ENCODE measurements at regions not wholly inside any gene's neighbourhood (a gene's known extent, or its start where the extent isn't known, plus 50 kb on each side); places are given as distances from the start of the nearest gene placed in this dataset.

- H3K27ac ChIP-seq (ENCODE audit: insufficient read depth, low read length, poor library complexity, severe bottlenecking) = no peak overlapping the region
- no peaks in the 10 kb centered on the region for H3K4me1 ChIP-seq (ENCODE audit: control insufficient read depth, insufficient read depth, low read length, poor library complexity, severe bottlenecking)
- H3K4me1 Mint-ChIP-seq = no peaks in the 10 kb centered on the region
- H3K36me3 Mint-ChIP-seq = no peaks in the 10 kb centered on the region
- ATAC-seq (ENCODE audit: low read depth in 2 of 2) (no peak), DNase-seq (no peak)
- no peak overlapping the region for H3K27ac Mint-ChIP-seq
- no peaks in the 10 kb centered on the region for H3K36me3 ChIP-seq (ENCODE audit: control insufficient read depth, insufficient read depth, low read length)
- H3K4me3 ChIP-seq (ENCODE audit: low read depth, low read length) = no peak overlapping the region
- H3K4me3 Mint-ChIP-seq = no peak overlapping the region
- no peaks in the 10 kb centered on the region for H3K9me3 ChIP-seq (ENCODE audit: control insufficient read depth in 2 of 2, low read length in 2 of 2)
- H3K27me3 Mint-ChIP-seq = no peaks in the 10 kb centered on the region
- peaks cover 2 to 21% (median 6%) of the 10 kb centered on the region in 7 donors for H3K9me3 Mint-ChIP-seq
- H3K27me3 ChIP-seq (ENCODE audit: control insufficient read depth, insufficient read depth, low read length) = no peaks in the 10 kb centered on the region
Observed at GRCh38 chr13:72039126-72039525, 172.1 kb upstream of the DACH1 start.

- H3K36me3 Mint-ChIP-seq = no peaks in the 10 kb centered on the region
- no peak overlapping the region for H3K27ac ChIP-seq (ENCODE audit: insufficient read depth, low read length, poor library complexity, severe bottlenecking)
- ATAC-seq (ENCODE audit: low read depth in 2 of 2) = no peak
- H3K4me1 Mint-ChIP-seq = no peaks in the 10 kb centered on the region
- no peaks in the 10 kb centered on the region for H3K4me1 ChIP-seq (ENCODE audit: control insufficient read depth, insufficient read depth, low read length, poor library complexity, severe bottlenecking)
- H3K36me3 ChIP-seq (ENCODE audit: control insufficient read depth, insufficient read depth, low read length) = no peaks in the 10 kb centered on the region
- peaks cover 2 to 7% of the 10 kb centered on the region in 2 experiments for H3K9me3 ChIP-seq (ENCODE audit: control insufficient read depth in 2 of 2, low read length in 2 of 2)
- peaks cover 3 to 23% (median 8%) of the 10 kb centered on the region in 7 donors for H3K9me3 Mint-ChIP-seq
- H3K4me3 Mint-ChIP-seq = no peak overlapping the region
- no peaks in the 10 kb centered on the region for H3K27me3 Mint-ChIP-seq
- no peak overlapping the region for H3K27ac Mint-ChIP-seq
- no peak for DNase-seq
- no peak overlapping the region for H3K4me3 ChIP-seq (ENCODE audit: low read depth, low read length)
- no peaks in the 10 kb centered on the region for H3K27me3 ChIP-seq (ENCODE audit: control insufficient read depth, insufficient read depth, low read length)
Observed at GRCh38 chr13:72029981-72030380, 163.0 kb upstream of the DACH1 start.

- Histone ChIP-seq H3K4me3 (ENCODE audit: low read depth, low read length) (no peak overlapping the region), H3K4me1 (ENCODE audit: control insufficient read depth, insufficient read depth, low read length, poor library complexity, severe bottlenecking) (no peaks in the 10 kb centered on the region), H3K9me3 (ENCODE audit: control insufficient read depth in 2 of 2, low read length in 2 of 2) (peaks cover 2 to 20% of the 10 kb centered on the region in 2 experiments), H3K27ac (ENCODE audit: insufficient read depth, low read length, poor library complexity, severe bottlenecking) (no peak overlapping the region), H3K27me3 (ENCODE audit: control insufficient read depth, insufficient read depth, low read length) (no peaks in the 10 kb centered on the region), H3K36me3 (ENCODE audit: control insufficient read depth, insufficient read depth, low read length) (no peaks in the 10 kb centered on the region)
- Mint-ChIP-seq H3K4me3 (no peak overlapping the region), H3K4me1 (no peaks in the 10 kb centered on the region), H3K27me3 (no peaks in the 10 kb centered on the region), H3K9me3 (peaks cover 2 to 19% (median 9%) of the 10 kb centered on the region in 7 donors), H3K36me3 (no peaks in the 10 kb centered on the region), H3K27ac (no peak overlapping the region)
- DNase-seq = no peak
- ATAC-seq (ENCODE audit: low read depth in 2 of 2) = no peak
Observed at GRCh38 chr13:72025836-72026235, 158.8 kb upstream of the DACH1 start.

GRCh38 chr13:72023895-72024294 is 156.9 kb upstream of the DACH1 start:
- H3K27ac ChIP-seq (ENCODE audit: insufficient read depth, low read length, poor library complexity, severe bottlenecking) = no peak overlapping the region
- Mint-ChIP-seq H3K27ac (no peak overlapping the region), H3K27me3 (no peaks in the 10 kb centered on the region), H3K4me1 (no peaks in the 10 kb centered on the region), H3K9me3 (peaks cover 0 to 13% (median 4%) of the 10 kb centered on the region in 7 donors), H3K4me3 (no peak overlapping the region), H3K36me3 (no peaks in the 10 kb centered on the region)
- no peaks in the 10 kb centered on the region for H3K4me1 ChIP-seq (ENCODE audit: control insufficient read depth, insufficient read depth, low read length, poor library complexity, severe bottlenecking)
- no peak for DNase-seq
- no peak overlapping the region for H3K4me3 ChIP-seq (ENCODE audit: low read depth, low read length)
- no peaks in the 10 kb centered on the region for H3K36me3 ChIP-seq (ENCODE audit: control insufficient read depth, insufficient read depth, low read length)
- no peak for ATAC-seq (ENCODE audit: low read depth in 2 of 2)
- H3K27me3 ChIP-seq (ENCODE audit: control insufficient read depth, insufficient read depth, low read length) = no peaks in the 10 kb centered on the region
- H3K9me3 ChIP-seq (ENCODE audit: control insufficient read depth in 2 of 2, low read length in 2 of 2) = peaks cover 0 to 13% of the 10 kb centered on the region in 2 experiments

GRCh38 chr13:72005455-72005854 is 138.5 kb upstream of the DACH1 start:
- no peak overlapping the region for H3K27ac ChIP-seq (ENCODE audit: insufficient read depth, low read length, poor library complexity, severe bottlenecking)
- no peak overlapping the region for H3K4me3 ChIP-seq (ENCODE audit: low read depth, low read length)
- DNase-seq (no peak), ATAC-seq (ENCODE audit: low read depth in 2 of 2) (no peak)
- no peak overlapping the region for H3K27ac Mint-ChIP-seq
- H3K4me1 Mint-ChIP-seq = no peaks in the 10 kb centered on the region
- H3K4me1 ChIP-seq (ENCODE audit: control insufficient read depth, insufficient read depth, low read length, poor library complexity, severe bottlenecking) = no peaks in the 10 kb centered on the region
- no peaks in the 10 kb centered on the region for H3K36me3 Mint-ChIP-seq
- H3K27me3 Mint-ChIP-seq = no peaks in the 10 kb centered on the region
- no peaks in the 10 kb centered on the region for H3K9me3 ChIP-seq (ENCODE audit: control insufficient read depth in 2 of 2, low read length in 2 of 2)
- H3K9me3 Mint-ChIP-seq = peaks cover 0 to 8% (median 4%) of the 10 kb centered on the region in 7 donors
- H3K27me3 ChIP-seq (ENCODE audit: control insufficient read depth, insufficient read depth, low read length) = no peaks in the 10 kb centered on the region
- H3K36me3 ChIP-seq (ENCODE audit: control insufficient read depth, insufficient read depth, low read length) = no peaks in the 10 kb centered on the region
- no peak overlapping the region for H3K4me3 Mint-ChIP-seq

- no peaks in the 10 kb centered on the region for H3K4me1 ChIP-seq (ENCODE audit: control insufficient read depth, insufficient read depth, low read length, poor library complexity, severe bottlenecking)
- ATAC-seq (ENCODE audit: low read depth in 2 of 2) (no peak), DNase-seq (no peak)
- peaks cover 0 to 9% (median 6%) of the 10 kb centered on the region in 7 donors for H3K9me3 Mint-ChIP-seq
- no peaks in the 10 kb centered on the region for H3K36me3 ChIP-seq (ENCODE audit: control insufficient read depth, insufficient read depth, low read length)
- no peaks in the 10 kb centered on the region for H3K27me3 Mint-ChIP-seq
- H3K4me1 Mint-ChIP-seq = no peaks in the 10 kb centered on the region
- H3K4me3 ChIP-seq (ENCODE audit: low read depth, low read length) = no peak overlapping the region
- no peak overlapping the region for H3K27ac Mint-ChIP-seq
- H3K27me3 ChIP-seq (ENCODE audit: control insufficient read depth, insufficient read depth, low read length) = no peaks in the 10 kb centered on the region
- H3K4me3 Mint-ChIP-seq = no peak overlapping the region
- H3K36me3 Mint-ChIP-seq = no peaks in the 10 kb centered on the region
- no peak overlapping the region for H3K27ac ChIP-seq (ENCODE audit: insufficient read depth, low read length, poor library complexity, severe bottlenecking)
- no peaks in the 10 kb centered on the region for H3K9me3 ChIP-seq (ENCODE audit: control insufficient read depth in 2 of 2, low read length in 2 of 2)
Observed at GRCh38 chr13:72004784-72005374, 137.9 kb upstream of the DACH1 start.

- H3K27me3 Mint-ChIP-seq = no peaks in the 10 kb centered on the region
- ATAC-seq (ENCODE audit: low read depth in 2 of 2) = no peak
- H3K27ac Mint-ChIP-seq = no peak overlapping the region
- H3K4me1 Mint-ChIP-seq = no peaks in the 10 kb centered on the region
- peaks cover 0 to 9% (median 6%) of the 10 kb centered on the region in 7 donors for H3K9me3 Mint-ChIP-seq
- no peaks in the 10 kb centered on the region for H3K27me3 ChIP-seq (ENCODE audit: control insufficient read depth, insufficient read depth, low read length)
- H3K27ac ChIP-seq (ENCODE audit: insufficient read depth, low read length, poor library complexity, severe bottlenecking) = no peak overlapping the region
- H3K4me1 ChIP-seq (ENCODE audit: control insufficient read depth, insufficient read depth, low read length, poor library complexity, severe bottlenecking) = no peaks in the 10 kb centered on the region
- DNase-seq = no peak
- no peak overlapping the region for H3K4me3 Mint-ChIP-seq
- H3K9me3 ChIP-seq (ENCODE audit: control insufficient read depth in 2 of 2, low read length in 2 of 2) = peaks cover 0 to 3% of the 10 kb centered on the region in 2 experiments
- H3K36me3 Mint-ChIP-seq = no peaks in the 10 kb centered on the region
- H3K4me3 ChIP-seq (ENCODE audit: low read depth, low read length) = no peak overlapping the region
- H3K36me3 ChIP-seq (ENCODE audit: control insufficient read depth, insufficient read depth, low read length) = no peaks in the 10 kb centered on the region
Observed at GRCh38 chr13:72004246-72004645, 137.2 kb upstream of the DACH1 start.

- H3K27me3 ChIP-seq (ENCODE audit: control insufficient read depth, insufficient read depth, low read length) = no peaks in the 10 kb centered on the region
- Mint-ChIP-seq H3K9me3 (peaks cover 6 to 16% (median 9%) of the 10 kb centered on the region in 7 donors), H3K4me3 (no peak overlapping the region), H3K36me3 (no peaks in the 10 kb centered on the region), H3K27ac (no peak overlapping the region), H3K4me1 (no peaks in the 10 kb centered on the region), H3K27me3 (no peaks in the 10 kb centered on the region)
- H3K4me1 ChIP-seq (ENCODE audit: control insufficient read depth, insufficient read depth, low read length, poor library complexity, severe bottlenecking) = no peaks in the 10 kb centered on the region
- ATAC-seq (ENCODE audit: low read depth in 2 of 2) (no peak), DNase-seq (no peak)
- no peak overlapping the region for H3K4me3 ChIP-seq (ENCODE audit: low read depth, low read length)
- no peaks in the 10 kb centered on the region for H3K36me3 ChIP-seq (ENCODE audit: control insufficient read depth, insufficient read depth, low read length)
- peaks cover 0 to 3% of the 10 kb centered on the region in 2 experiments for H3K9me3 ChIP-seq (ENCODE audit: control insufficient read depth in 2 of 2, low read length in 2 of 2)
- H3K27ac ChIP-seq (ENCODE audit: insufficient read depth, low read length, poor library complexity, severe bottlenecking) = no peak overlapping the region
Observed at GRCh38 chr13:71998223-71998622, 131.2 kb upstream of the DACH1 start.
